ENCODE measurements at regions not wholly inside any gene's neighbourhood (a gene's known extent, or its start where the extent isn't known, plus 50 kb on each side); places are given as distances from the start of the nearest gene placed in this dataset.

GRCh38 chr9:91044354-91044753 is 242.7 kb downstream of the SYK start:
- TF ChIP-seq EZH2 (IDR thresholded peaks at IDR 0.05) (no peak), POLR2AphosphoS5 (IDR thresholded peaks at IDR 0.05; ENCODE audit: borderline replicate concordance, low read depth, low read length) (no peak)
